IPS-18c (cell line): ENCODE measurements at regions not wholly inside any gene's neighbourhood (a gene's known extent, or its start where the extent isn't known, plus 50 kb on each side); places are given as distances from the start of the nearest gene placed in this dataset.

Source experiments
- H3K4me3 ChIP-seq: 2 replicates; pipeline ENCODE4 v1.7.0; 2013; ENCODE audit warnings: low read depth, mild to moderate bottlenecking, low read length, moderate library complexity; ENCODE audit not compliant: insufficient read depth
- H3K9me3 ChIP-seq: one replicate; pipeline ENCODE4 v1.6.1; 2013; ENCODE audit warnings: mild to moderate bottlenecking, low read length, moderate library complexity; ENCODE audit not compliant: control insufficient read depth, insufficient read depth

DNA sequence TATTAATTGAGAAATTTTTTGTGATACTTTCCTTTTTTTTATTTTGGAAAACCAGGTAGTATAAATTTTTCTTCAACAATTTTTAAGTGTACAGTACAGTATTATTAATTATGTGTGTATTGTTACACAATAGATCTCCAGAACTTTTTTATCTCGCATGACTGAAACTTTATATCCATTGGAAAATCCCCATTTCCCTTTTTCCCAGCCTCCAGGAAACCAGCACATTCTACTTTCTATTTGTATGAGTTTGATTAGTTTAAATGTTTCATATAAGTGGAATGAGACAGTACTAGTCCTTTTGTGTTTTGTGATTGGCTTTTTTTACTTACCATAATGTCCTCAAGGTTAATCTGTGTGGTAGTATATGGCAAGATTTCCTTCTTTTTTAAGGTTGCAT is 399.5 kb upstream of the ARGLU1 start:
- Histone ChIP-seq H3K4me3 (no peak overlapping the region), H3K9me3 (no peaks in the 10 kb centered on the region)

DNA sequence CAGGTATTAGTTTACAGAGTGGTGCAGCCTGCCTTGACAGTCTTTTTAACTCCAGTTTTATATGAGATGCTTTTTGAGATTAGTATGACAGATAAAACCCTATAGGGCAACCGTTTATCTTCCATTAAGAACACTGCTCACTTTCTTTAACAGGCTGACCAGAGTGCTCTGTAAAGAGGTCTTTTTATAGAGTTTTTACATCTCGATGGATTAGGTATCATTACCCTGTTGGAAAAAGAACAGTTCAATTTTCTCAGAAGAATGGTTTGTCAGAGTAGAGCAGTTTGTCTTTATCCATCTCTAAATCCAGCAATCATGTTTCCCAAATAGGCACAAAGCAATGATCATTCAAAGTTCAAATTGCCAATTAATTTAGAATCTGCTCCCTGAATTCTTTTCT is 395.2 kb upstream of the ARGLU1 start:
- Histone ChIP-seq H3K9me3 (no peaks in the 10 kb centered on the region), H3K4me3 (no peak overlapping the region)

DNA sequence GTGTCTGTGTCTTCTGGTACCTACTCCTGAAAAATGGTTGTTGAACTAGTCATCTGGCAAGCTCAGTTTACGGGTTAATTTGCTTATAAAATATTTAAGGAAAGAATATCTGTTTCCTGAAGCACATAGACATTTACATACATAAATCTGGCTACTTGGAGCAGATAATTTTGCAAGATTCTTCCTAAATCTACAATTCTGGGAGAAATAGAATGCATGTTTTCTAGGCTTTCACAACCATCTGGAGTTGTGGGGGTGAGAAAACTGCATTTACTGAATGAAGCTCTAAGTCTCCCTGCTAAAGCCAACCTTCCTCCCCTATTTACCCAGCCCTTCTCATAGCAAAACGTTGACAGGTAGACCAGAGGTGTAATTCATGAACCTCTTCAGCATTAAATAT is 393.7 kb upstream of the ARGLU1 start:
- H3K4me3 ChIP-seq = no peak overlapping the region

DNA sequence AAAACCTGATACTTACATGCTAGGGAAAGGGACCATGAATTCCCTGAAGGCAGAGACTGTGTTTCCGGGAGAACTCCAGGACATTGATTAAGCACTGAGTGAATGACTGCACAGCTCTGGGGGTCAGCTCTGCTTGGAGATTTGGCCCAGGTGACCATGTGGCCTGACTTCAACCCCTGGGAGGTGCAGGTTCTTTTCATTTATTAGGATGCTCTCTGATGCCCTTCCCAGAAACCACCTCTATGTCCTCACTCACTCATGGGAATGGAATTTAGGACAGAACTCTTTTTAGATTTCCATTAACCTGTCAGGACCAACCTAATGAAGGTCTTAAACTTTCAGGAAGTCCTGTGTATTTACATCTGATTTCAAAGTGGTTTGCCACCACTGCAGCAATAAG is 393.3 kb upstream of the ARGLU1 start:
- Histone ChIP-seq H3K9me3 (no peaks in the 10 kb centered on the region), H3K4me3 (no peak overlapping the region)

More for the DNA sequence above, 393.7 kb upstream of the ARGLU1 start:
- no peaks in the 10 kb centered on the region for H3K9me3 ChIP-seq

DNA sequence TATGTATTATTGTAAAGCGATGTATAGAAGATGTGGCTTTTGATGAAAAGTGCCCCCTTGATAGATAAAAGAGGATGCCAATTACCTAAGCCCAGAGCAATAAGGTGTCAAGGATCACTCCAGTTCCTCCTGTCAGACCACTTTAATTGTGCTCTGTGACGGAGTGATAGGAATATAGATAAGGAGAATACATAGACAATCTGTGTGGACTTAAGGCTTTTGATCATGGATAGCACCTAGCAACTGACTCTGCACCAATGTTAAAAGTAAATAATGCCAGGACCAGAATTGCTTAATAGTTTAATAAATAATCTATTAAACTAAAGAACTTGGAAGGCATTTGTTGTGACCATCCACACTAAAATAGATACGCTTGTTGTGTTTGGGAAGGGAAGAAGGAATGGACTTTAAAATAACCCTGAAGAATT is 390.7 kb upstream of the ARGLU1 start:
- Histone ChIP-seq H3K9me3 (no peaks in the 10 kb centered on the region), H3K4me3 (no peak overlapping the region)

DNA sequence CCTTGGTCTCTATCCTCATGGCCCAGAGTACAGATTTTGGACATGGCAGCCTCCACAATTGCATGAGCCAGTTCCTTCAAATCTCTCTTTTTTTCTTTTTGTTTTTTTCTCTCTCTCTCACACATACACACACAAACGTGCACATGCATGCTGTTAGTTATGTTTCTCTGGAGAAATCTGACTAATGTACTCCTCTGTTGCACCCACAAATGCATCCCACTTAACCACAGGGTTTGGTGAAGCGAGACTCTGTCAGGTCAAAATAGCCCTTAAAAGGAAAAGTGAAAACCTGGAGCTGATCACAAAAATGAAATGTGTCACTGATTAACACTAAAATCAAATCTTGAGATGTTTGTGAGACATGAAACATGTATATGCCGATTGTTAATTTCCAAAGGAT is 374.6 kb upstream of the ARGLU1 start:
- Histone ChIP-seq H3K4me3 (no peak overlapping the region), H3K9me3 (no peaks in the 10 kb centered on the region)

DNA sequence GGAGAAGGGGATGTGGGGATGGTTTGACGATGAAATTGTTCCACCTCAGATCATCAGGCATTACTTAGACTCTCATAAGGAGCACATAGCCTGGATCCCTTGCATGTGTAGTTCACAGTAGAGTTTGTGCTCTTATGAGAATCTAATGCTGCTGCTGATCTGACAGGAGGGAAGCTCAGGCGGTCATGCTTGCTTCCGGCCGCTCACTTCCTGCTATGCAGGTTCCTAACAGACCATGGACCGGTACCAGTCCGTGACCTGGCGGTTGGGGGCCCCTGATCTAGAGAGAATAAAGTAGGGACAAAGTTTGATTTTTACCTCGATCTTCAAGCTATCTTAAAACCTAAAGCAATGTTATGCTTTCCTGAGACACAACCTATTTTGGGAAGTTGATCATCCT is 373.8 kb upstream of the ARGLU1 start:
- Histone ChIP-seq H3K9me3 (no peaks in the 10 kb centered on the region), H3K4me3 (no peak overlapping the region)

DNA sequence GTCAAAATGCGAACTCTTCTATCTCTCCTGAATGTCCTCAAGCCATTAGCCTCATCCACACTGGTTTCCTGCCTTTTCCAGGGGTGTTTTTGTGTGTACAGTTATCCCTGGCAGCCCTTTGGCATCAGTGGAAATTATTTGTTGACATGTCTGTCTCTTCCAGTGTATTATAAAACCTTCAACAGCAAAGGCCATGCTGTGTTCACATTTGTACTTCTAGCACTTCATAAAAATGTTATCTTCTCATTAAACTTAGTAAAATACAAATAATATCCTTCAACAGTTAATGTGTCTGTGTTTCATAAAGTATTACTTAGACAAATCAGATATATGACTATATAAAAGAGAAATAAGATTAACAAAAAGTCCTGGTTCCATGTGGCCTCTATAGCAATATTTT is 359.5 kb upstream of the ARGLU1 start:
- Histone ChIP-seq H3K4me3 (no peak overlapping the region), H3K9me3 (peaks cover 3% of the 10 kb centered on the region)

DNA sequence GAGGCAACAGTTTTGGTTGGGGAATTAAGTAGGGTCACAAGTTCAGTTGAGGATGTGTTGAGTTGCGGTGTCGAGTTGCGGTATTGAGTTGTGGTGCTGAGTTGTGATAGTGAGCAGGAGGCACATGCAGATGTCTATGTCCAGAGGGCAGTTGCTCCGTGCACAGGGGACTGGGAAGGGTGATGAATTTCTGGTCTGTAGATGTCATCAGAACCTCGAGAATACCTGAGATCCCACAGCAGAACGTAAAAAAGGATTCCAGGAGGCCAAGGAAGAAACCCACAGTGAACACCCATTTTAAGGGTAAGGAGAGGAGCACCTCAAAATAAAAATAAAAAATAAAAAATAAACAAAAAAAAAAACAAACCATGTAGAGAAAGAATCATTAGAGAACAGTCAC is 354.4 kb upstream of the ARGLU1 start:
- peaks cover 3% of the 10 kb centered on the region for H3K9me3 ChIP-seq
- no peak overlapping the region for H3K4me3 ChIP-seq

DNA sequence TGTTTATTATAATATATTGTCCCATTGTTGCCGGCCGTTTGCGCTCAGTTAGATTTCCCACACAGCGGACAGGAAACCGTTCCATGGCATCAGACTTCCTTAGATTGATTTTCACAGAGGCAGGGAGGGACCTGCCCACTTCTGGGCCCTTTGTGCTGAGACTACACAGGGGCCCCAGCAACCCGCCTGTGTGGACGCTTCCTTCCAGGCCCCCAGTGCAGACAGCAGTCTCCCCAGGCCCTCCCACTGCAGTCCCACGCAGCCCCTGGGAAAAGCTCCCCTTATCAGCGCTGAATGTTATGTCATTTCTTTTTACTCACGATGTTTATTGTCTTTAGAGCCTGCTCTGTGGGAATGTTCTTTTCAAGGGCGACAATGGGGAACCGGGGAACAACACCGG is 351.7 kb upstream of the ARGLU1 start:
- Histone ChIP-seq H3K9me3 (peaks cover under 1% of the 10 kb centered on the region), H3K4me3 (no peak overlapping the region)

DNA sequence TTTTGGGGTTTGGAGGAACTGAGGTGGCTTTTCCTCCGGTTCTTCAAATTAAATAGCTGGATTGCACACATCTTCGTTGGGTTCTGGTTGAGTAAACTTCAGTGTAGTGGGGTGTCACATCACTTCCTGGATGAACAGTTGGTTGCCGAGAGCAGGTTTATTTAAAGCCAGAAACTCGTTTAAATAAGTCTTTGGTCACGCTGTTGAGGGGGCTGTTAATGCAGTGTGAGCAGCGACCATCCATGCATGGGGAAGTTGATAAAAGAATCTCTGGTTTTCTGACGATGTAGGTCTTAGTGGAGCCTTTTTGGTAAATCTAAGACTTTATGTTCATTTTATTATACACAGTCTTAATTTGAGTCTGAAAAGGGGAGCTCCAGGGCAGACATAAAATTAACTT is 351.2 kb upstream of the ARGLU1 start:
- no peaks in the 10 kb centered on the region for H3K9me3 ChIP-seq
- H3K4me3 ChIP-seq = no peak overlapping the region

DNA sequence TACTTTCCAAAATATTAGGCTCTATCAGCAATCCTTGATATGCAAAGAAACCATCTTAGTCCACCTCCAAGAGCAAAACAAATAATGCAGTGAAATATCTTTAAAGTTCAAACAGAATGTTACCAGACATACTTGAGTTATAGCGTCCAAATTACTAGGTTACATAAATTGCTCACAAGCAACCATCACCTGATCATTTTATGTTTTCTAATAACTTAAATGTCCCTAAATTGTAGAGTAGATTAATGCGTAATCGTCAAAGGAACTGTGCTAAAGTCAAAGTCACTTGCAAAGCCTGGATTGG is 350.6 kb upstream of the ARGLU1 start:
- H3K4me3 ChIP-seq = no peak overlapping the region

DNA sequence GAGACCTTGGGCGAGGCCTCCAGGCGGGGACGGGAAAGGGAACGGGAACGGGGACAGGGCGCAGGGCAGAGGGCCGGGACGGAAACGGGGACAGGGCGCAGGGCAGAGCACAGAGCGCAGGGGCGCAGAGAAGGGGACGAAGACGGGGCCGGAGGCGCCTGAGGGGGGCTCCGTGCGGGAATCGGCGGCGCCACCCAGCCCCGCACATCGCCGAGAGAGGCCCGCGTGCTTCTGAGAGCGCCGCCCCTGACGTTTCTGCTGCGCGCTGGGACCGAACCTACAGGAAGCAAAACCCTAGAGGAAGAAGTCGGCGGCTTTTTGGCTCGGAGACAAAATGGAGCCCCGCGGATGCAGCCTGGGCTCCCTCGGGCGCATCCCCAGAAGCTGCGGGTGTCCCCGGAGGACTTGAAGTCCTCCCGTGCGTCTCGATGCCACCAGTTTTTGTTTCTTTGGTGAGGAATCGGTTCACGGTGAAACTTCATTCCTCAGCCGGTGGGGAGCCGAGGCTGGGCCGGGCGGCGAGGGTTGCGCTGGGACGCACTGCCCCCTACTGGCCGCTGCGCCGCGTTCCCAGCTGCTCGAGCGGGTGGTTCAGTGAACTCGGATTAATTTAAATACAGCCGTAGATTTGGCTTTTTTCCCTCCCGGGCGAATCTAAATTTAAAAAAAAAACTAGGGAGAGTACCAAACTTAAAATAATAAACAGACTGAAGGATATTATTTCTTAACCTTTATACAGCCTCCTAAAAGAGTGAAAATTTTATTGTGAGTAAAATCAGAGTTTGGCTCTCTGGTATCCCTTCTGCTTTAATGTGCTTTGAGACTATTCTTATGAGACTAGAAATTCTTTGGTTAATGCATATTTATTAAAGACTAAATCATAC is 350.0 kb upstream of the ARGLU1 start:
- Histone ChIP-seq H3K4me3 (peak overlapping the region; percentile 51), H3K9me3 (no peaks in the 10 kb centered on the region)

More for the DNA sequence above, 350.6 kb upstream of the ARGLU1 start:
- no peaks in the 10 kb centered on the region for H3K9me3 ChIP-seq

DNA sequence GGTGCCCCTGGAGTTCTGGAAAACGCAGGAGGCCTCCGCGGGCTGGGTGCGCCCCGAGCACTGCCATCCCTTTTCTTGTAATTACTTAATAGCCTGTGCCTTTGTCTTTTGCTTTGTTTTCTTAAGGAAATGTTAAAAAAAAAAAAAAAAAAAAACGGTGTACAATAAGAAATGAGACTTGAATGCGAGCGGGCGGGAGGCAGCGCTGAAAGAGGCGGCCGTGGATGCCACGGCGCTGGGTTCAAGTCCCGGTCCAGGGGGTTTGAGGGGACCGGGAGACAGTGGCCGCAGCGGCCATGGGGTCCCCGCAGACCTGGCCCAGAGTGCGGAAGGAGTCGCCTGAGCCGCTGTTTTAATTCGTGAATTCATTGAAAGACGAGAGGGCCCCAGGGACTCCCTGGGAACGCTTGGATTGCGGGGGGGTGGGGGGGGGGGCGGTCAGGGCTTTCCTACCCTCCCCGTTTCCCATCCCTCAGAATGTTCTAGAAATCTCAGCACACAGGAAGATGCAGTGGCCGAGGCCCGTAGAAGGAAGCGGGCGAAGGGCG is 349.2 kb upstream of the ARGLU1 start:
- Histone ChIP-seq H3K4me3 (no peak overlapping the region; the same call in 1 of the 2 replicates), H3K9me3 (no peaks in the 10 kb centered on the region)

DNA sequence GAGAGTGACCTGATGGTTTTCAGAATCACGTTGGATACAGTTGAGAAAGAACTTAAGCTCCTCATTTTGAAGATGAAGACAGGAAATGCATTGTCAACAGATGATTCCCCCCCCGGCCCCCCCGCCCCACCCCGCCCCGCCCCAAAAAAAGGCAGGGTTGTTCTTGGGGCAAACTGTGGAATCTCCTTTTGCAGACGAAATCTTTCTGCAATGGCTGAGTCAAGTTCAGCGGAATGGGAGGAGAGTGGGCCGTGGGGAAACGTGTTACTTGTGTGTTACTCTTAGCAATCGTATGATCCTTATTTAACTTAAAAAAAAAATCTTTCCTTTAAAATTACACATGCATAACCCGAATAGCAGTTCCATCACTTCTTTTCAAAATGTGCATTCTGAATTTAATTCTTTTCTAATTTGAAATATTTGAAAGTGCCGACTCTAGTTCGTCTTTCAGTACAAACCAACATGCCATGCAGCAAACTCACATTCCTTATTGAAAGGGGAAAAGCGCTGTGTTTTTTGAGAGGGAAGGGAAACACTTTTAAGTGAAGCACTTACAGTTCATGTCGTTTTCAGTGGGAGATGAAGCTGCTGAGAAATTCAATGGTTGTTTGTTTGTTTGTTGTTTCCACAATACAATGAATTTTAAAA is 348.5 kb upstream of the ARGLU1 start:
- H3K4me3 ChIP-seq = no peak overlapping the region; the same call in 1 of the 2 replicates
- no peaks in the 10 kb centered on the region for H3K9me3 ChIP-seq

DNA sequence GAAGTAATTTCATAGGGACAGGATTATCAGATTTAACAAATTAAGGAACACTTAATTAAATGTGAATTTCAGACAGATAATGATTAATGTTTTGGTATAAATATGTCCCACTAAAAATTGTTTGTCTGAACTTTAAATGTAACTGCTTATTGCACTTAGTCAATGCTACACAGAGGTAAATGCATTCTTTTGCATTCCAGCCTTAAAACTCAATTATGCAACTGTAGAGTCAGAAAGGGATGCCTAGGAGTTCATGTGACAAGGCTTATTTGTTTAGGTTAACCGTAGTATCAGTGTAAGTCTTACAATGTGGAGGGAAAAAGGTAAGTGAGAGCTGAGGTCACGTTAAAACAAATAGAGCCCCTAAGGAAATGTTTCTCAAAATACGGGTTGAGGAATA is 347.2 kb upstream of the ARGLU1 start:
- Histone ChIP-seq H3K9me3 (no peaks in the 10 kb centered on the region), H3K4me3 (no peak overlapping the region)

DNA sequence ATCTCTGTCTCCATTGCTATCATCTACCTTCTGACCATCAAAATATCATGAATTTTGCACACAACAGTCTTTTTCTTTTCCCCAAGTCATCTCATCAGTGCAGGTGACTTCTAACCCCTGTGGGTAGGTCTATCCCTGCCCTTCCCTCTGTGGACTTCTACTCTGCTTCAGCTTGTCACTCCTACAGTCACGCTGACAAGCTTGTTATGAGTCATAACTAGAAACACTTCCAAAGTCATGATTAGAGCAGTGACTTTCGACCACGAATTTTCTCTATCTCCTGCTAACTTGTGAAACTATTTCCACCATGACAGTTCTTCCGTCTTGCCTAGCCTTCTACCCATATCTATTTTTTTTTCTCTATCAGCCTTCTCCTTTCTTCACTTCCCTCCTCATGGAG is 343.7 kb upstream of the ARGLU1 start:
- no peak overlapping the region for H3K4me3 ChIP-seq
- H3K9me3 ChIP-seq = no peaks in the 10 kb centered on the region

DNA sequence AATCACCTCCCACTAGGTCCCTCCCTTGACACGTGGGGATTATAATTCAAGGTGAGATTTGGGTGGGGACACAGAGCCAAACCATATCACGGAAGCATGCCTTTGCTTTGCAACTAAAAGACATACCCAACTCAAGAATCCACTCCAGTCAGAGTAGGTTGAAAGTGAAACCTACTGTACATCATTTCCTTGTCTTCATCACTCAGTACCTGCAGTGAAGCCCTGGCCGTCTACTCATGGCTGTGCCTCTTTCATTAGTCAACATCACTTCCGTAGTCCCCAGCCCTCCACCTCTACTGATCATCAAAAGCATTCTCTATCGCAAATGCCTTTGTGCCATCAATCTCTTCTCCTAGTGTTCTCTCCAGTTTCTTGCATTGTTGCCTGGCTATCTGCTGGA is 343.1 kb upstream of the ARGLU1 start:
- Histone ChIP-seq H3K9me3 (no peaks in the 10 kb centered on the region), H3K4me3 (no peak overlapping the region)
